VCaP (cell line): ENCODE measurements at regions not wholly inside any gene's neighbourhood (a gene's known extent, or its start where the extent isn't known, plus 50 kb on each side); places are given as distances from the start of the nearest gene placed in this dataset.

Experiments used
- H3K27ac ChIP-seq: fragments of 450-650 bp; 2 replicates; pipeline ENCODE4 v1.5.1; 2017
- CTCF ChIP-seq: fragments of 450-650 bp; conservative IDR thresholded peaks from 2 replicates; pipeline ENCODE4 v1.5.1; 2017; ENCODE audit warnings: mild to moderate bottlenecking, moderate library complexity

- no peak for TF ChIP-seq CTCF
- no peak overlapping the region for H3K27ac ChIP-seq
Observed at GRCh38 chr12:118650586-118650960, 274.2 kb downstream of the SUDS3 start.

GRCh38 chr12:118651487-118651886 lies 275.1 kb downstream of the SUDS3 start:
- no peak for TF ChIP-seq CTCF
- no peak overlapping the region for H3K27ac ChIP-seq

- no peak for TF ChIP-seq CTCF
- no peak overlapping the region for H3K27ac ChIP-seq
Observed at GRCh38 chr12:118655588-118655987, 279.2 kb downstream of the SUDS3 start.

GRCh38 chr12:118680356-118680963 lies 300.9 kb upstream of the SRRM4 start:
- TF ChIP-seq CTCF, result no peak
- no peak overlapping the region for H3K27ac ChIP-seq

- TF ChIP-seq CTCF, result no peak
- H3K27ac ChIP-seq, result no peak overlapping the region
Observed at GRCh38 chr12:118682656-118683055, 298.7 kb upstream of the SRRM4 start.

GRCh38 chr12:118685983-118686607 lies 295.2 kb upstream of the SRRM4 start:
- peak overlapping the region; percentile 38 for H3K27ac ChIP-seq
- no peak for TF ChIP-seq CTCF

GRCh38 chr12:118689793-118690192 lies 291.5 kb upstream of the SRRM4 start:
- no peak for TF ChIP-seq CTCF
- H3K27ac ChIP-seq, result no peak overlapping the region
